Mesenchymal stem cell (in vitro differentiated cells and primary cell): ENCODE measurements at regions not wholly inside any gene's neighbourhood (a gene's known extent, or its start where the extent isn't known, plus 50 kb on each side); places are given as distances from the start of the nearest gene placed in this dataset.

Source experiments
- DNase-seq: peaks from one replicate; pipeline ENCODE4 v3.0.0-alpha.2; 2013
- H2AFZ ChIP-seq: one replicate; pipeline ENCODE4 v1.6.1; 2013; ENCODE audit warnings: low read depth, mild to moderate bottlenecking, control low read depth, inconsistent platforms, low read length, moderate library complexity
- H2AK5ac ChIP-seq: 2 replicates; pipeline ENCODE4 v1.6.1; 2013; ENCODE audit warnings: low read length, moderate library complexity, mild to moderate bottlenecking, inconsistent platforms; ENCODE audit not compliant: severe bottlenecking
- H2BK120ac ChIP-seq: one replicate; pipeline ENCODE4 v1.6.1; 2013; ENCODE audit warnings: low read depth, mild to moderate bottlenecking, inconsistent platforms, low read length, moderate library complexity
- H2BK12ac ChIP-seq, 2 experiments: one replicate each; pipeline ENCODE4 v1.6.1; 2013; ENCODE audit warnings: inconsistent platforms in 2 of 2, low read length in 2 of 2, mild to moderate bottlenecking in 2 of 2, moderate library complexity in 2 of 2, control low read depth in 1 of 2
- H2BK15ac ChIP-seq: one replicate; pipeline ENCODE4 v1.6.1; 2013; ENCODE audit warnings: mild to moderate bottlenecking, low read depth, inconsistent platforms; ENCODE audit not compliant: poor library complexity, severe bottlenecking
- H2BK5ac ChIP-seq: 2 replicates; pipeline ENCODE4 v1.6.1; 2013; ENCODE audit warnings: low read depth, mild to moderate bottlenecking, low read length, control low read depth, inconsistent platforms; ENCODE audit not compliant: poor library complexity, severe bottlenecking
- H3K14ac ChIP-seq, 2 experiments: one replicate each; pipeline ENCODE4 v1.6.1; 2013; ENCODE audit warnings: inconsistent platforms in 2 of 2, low read length in 2 of 2, control low read depth in 1 of 2, mild to moderate bottlenecking in 1 of 2, moderate library complexity in 1 of 2
- H3K18ac ChIP-seq, 2 experiments: one replicate each; pipeline ENCODE4 v1.6.1; 2013; ENCODE audit warnings: inconsistent platforms in 2 of 2, low read length in 2 of 2, control low read depth in 1 of 2, low read depth in 1 of 2, mild to moderate bottlenecking in 1 of 2
- H3K23ac ChIP-seq, 2 experiments: one replicate each; pipeline ENCODE4 v1.6.1; 2013; ENCODE audit warnings: inconsistent platforms in 2 of 2, low read length in 2 of 2, mild to moderate bottlenecking in 2 of 2, moderate library complexity in 2 of 2, control low read depth in 1 of 2
- H3K27ac ChIP-seq: 2 replicates; pipeline ENCODE4 v1.5.1; 2013; ENCODE audit warnings: mild to moderate bottlenecking, moderate library complexity, low read length, control low read depth, inconsistent platforms; ENCODE audit not compliant: poor library complexity, severe bottlenecking
- H3K27me3 ChIP-seq, 2 experiments: 2 replicates each; pipeline versions ENCODE4 v1.6.1 to v1.7.0; 2013; ENCODE audit warnings: low read length in 2 of 2, mild to moderate bottlenecking in 2 of 2, moderate library complexity in 2 of 2, control low read depth in 1 of 2, inconsistent platforms in 1 of 2; ENCODE audit not compliant: control insufficient read depth in 1 of 2, insufficient read depth in 1 of 2
- H3K36me3 ChIP-seq, 2 experiments: 2 replicates each; pipeline versions ENCODE4 v1.6.1 to v1.7.0; 2013; ENCODE audit warnings: low read length in 2 of 2, control low read depth in 1 of 2, inconsistent platforms in 1 of 2, low read depth in 1 of 2, mild to moderate bottlenecking in 1 of 2; ENCODE audit not compliant: insufficient read depth in 2 of 2, control insufficient read depth in 1 of 2
- H3K4ac ChIP-seq, 2 experiments: one replicate each; pipeline ENCODE4 v1.6.1; 2013; ENCODE audit warnings: inconsistent platforms in 2 of 2, low read length in 2 of 2, mild to moderate bottlenecking in 2 of 2, moderate library complexity in 2 of 2, control low read depth in 1 of 2, low read depth in 1 of 2
- H3K4me1 ChIP-seq: 2 replicates; pipeline ENCODE4 v1.6.1; 2013; ENCODE audit warnings: low read depth, low read length, control low read depth; ENCODE audit not compliant: control insufficient read depth, insufficient read depth
- H3K4me2 ChIP-seq: 2 replicates; pipeline ENCODE4 v1.6.1; 2013; ENCODE audit warnings: low read length, mild to moderate bottlenecking, inconsistent platforms; ENCODE audit not compliant: poor library complexity, severe bottlenecking
- H3K4me3 ChIP-seq, 2 experiments: 2 replicates each; pipeline versions ENCODE4 v1.5.1 to v1.7.0; 2013; ENCODE audit warnings: low read length in 2 of 2, mild to moderate bottlenecking in 2 of 2, control low read depth in 1 of 2, low read depth in 1 of 2; ENCODE audit not compliant: insufficient read depth in 1 of 2
- H3K79me1 ChIP-seq: replicated peaks from 2 replicates; pipeline ENCODE4 v1.6.1; 2013; ENCODE audit warnings: mild to moderate bottlenecking, control low read depth, low read length, inconsistent platforms; ENCODE audit not compliant: poor library complexity, severe bottlenecking
- H3K9ac ChIP-seq: 2 replicates; pipeline ENCODE4 v1.7.0; 2013; ENCODE audit warnings: mild to moderate bottlenecking, low read length, moderate library complexity
- H3K9me3 ChIP-seq: 2 replicates; pipeline ENCODE4 v1.7.0; 2013; ENCODE audit warnings: mild to moderate bottlenecking, low read length; ENCODE audit not compliant: control insufficient read depth
- H4K8ac ChIP-seq: one replicate; pipeline ENCODE4 v1.6.1; 2013; ENCODE audit warnings: inconsistent platforms, mild to moderate bottlenecking, low read length, moderate library complexity
- H4K91ac ChIP-seq: one replicate; pipeline ENCODE4 v1.6.1; 2013; ENCODE audit warnings: mild to moderate bottlenecking, low read length, inconsistent platforms
- WGBS: methylation state at CpG from one replicate; pipeline ENCODE4 v1.1.7; 2013; ENCODE audit warnings: mixed read lengths; 5-methylcytosine and 5-hydroxymethylcytosine counted together

- Histone ChIP-seq H3K4me1 (no peaks in the 10 kb centered on the region), H2BK15ac (no peak overlapping the region), H2AFZ (no peak overlapping the region), H4K91ac (no peak overlapping the region), H2AK5ac (no peak overlapping the region), H4K8ac (no peak overlapping the region), H2BK120ac (no peak overlapping the region), H3K4ac (no peak overlapping the region), H3K4me2 (no peak overlapping the region), H3K18ac (no peak overlapping the region), H2BK5ac (no peak overlapping the region), H3K36me3 (no peaks in the 10 kb centered on the region), H3K9me3 (no peaks in the 10 kb centered on the region), H3K27me3 (no peaks in the 10 kb centered on the region), H3K9ac (no peak overlapping the region), H3K4me3 (no peak overlapping the region), H3K27ac (no peak overlapping the region), H2BK12ac (no peak overlapping the region), H3K23ac (no peak overlapping the region), H3K14ac (no peak overlapping the region), H3K79me1 (no peaks in the 10 kb centered on the region)
- WGBS, result 100% methylated on average over 2 of the region's 2 CpGs
- no peak for DNase-seq
Observed at GRCh38 chr4:130995988-130996387, 1900.0 kb downstream of the C4orf33 start.

GRCh38 chr4:131001371-131001770 is 1905.4 kb downstream of the C4orf33 start:
- Histone ChIP-seq H4K8ac (no peak overlapping the region), H3K79me1 (no peaks in the 10 kb centered on the region), H3K4ac (no peak overlapping the region), H2BK5ac (no peak overlapping the region), H3K18ac (no peak overlapping the region), H2BK15ac (no peak overlapping the region), H3K4me1 (no peaks in the 10 kb centered on the region), H3K23ac (no peak overlapping the region), H3K9ac (no peak overlapping the region), H3K4me3 (no peak overlapping the region), H3K14ac (no peak overlapping the region), H2AFZ (no peak overlapping the region), H2BK12ac (no peak overlapping the region), H3K9me3 (no peaks in the 10 kb centered on the region), H3K27ac (no peak overlapping the region), H3K36me3 (no peaks in the 10 kb centered on the region), H3K27me3 (no peaks in the 10 kb centered on the region), H4K91ac (no peak overlapping the region), H2BK120ac (no peak overlapping the region), H2AK5ac (no peak overlapping the region), H3K4me2 (no peak overlapping the region)
- DNase-seq, result no peak

GRCh38 chr4:131002132-131002531 is 1906.2 kb downstream of the C4orf33 start:
- Histone ChIP-seq H3K9ac (no peak overlapping the region), H3K23ac (no peak overlapping the region), H2AK5ac (no peak overlapping the region), H2BK120ac (no peak overlapping the region), H3K4me2 (no peak overlapping the region), H3K36me3 (no peaks in the 10 kb centered on the region), H4K8ac (no peak overlapping the region), H3K27ac (no peak overlapping the region), H3K79me1 (no peaks in the 10 kb centered on the region), H3K18ac (no peak overlapping the region), H3K4me3 (no peak overlapping the region), H2BK5ac (no peak overlapping the region), H3K9me3 (no peaks in the 10 kb centered on the region), H4K91ac (no peak overlapping the region), H3K14ac (no peak overlapping the region), H2AFZ (no peak overlapping the region), H3K27me3 (no peaks in the 10 kb centered on the region), H3K4ac (no peak overlapping the region), H2BK15ac (no peak overlapping the region), H2BK12ac (no peak overlapping the region), H3K4me1 (no peaks in the 10 kb centered on the region)
- WGBS, result no CpG with 5 or more reads among the region's 1 CpG
- no peak for DNase-seq

- H2BK12ac ChIP-seq, result no peak overlapping the region
- no peaks in the 10 kb centered on the region for H3K27me3 ChIP-seq
- no peak overlapping the region for H3K14ac ChIP-seq
- H2BK15ac ChIP-seq, result no peak overlapping the region
- H2AFZ ChIP-seq, result no peak overlapping the region
- peaks cover 5% of the 10 kb centered on the region for H3K9me3 ChIP-seq
- WGBS, result 89% methylated on average over 6 of the region's 6 CpGs
- no peaks in the 10 kb centered on the region for H3K36me3 ChIP-seq
- no peak for DNase-seq
- no peak overlapping the region for H3K23ac ChIP-seq
- no peak overlapping the region for H3K18ac ChIP-seq
- no peak overlapping the region for H2BK5ac ChIP-seq
- no peak overlapping the region for H2AK5ac ChIP-seq
- no peaks in the 10 kb centered on the region for H3K79me1 ChIP-seq
- H4K91ac ChIP-seq, result no peak overlapping the region
- H4K8ac ChIP-seq, result no peak overlapping the region
- H2BK120ac ChIP-seq, result no peak overlapping the region
- H3K4me1 ChIP-seq, result no peaks in the 10 kb centered on the region
- no peak overlapping the region for H3K9ac ChIP-seq
- no peak overlapping the region for H3K27ac ChIP-seq
- no peak overlapping the region for H3K4me3 ChIP-seq
- H3K4me2 ChIP-seq, result no peak overlapping the region
- H3K4ac ChIP-seq, result no peak overlapping the region
Observed at GRCh38 chr4:131006388-131006787, 1910.4 kb downstream of the C4orf33 start.
